Upper lobe of right lung (tissue), 1 donor: ENCODE measurements at regions not wholly inside any gene's neighbourhood (a gene's known extent, or its start where the extent isn't known, plus 50 kb on each side); places are given as distances from the start of the nearest gene placed in this dataset.

Source experiments
- ATAC-seq: fragments of 200-7000 bp; cut with Tn5 transposase; one replicate; pipeline ENCODE4 v1.9.1; 2020; ENCODE audit warnings: mild to moderate bottlenecking, moderate library complexity
- DNase-seq: peaks from one replicate; pipeline ENCODE4 v3.0.0-alpha.2; 2020
- H3K27ac ChIP-seq: fragments of 200-600 bp; one replicate; pipeline ENCODE4 v1.8.0; 2022
- H3K27me3 ChIP-seq: fragments of 200-600 bp; one replicate; pipeline ENCODE4 v1.8.0; 2022; ENCODE audit warnings: mild to moderate bottlenecking
- H3K36me3 ChIP-seq: fragments of 200-600 bp; one replicate; pipeline ENCODE4 v1.8.0; 2022
- H3K4me1 ChIP-seq: fragments of 200-600 bp; one replicate; pipeline ENCODE4 v1.8.0; 2022
- H3K4me3 ChIP-seq: fragments of 200-600 bp; one replicate; pipeline ENCODE4 v1.8.0; 2022; ENCODE audit warnings: mild to moderate bottlenecking
- H3K9me3 ChIP-seq: fragments of 200-600 bp; one replicate; pipeline ENCODE4 v1.8.0; 2022
- intact Hi-C: fragments of 100-400 bp; cut with DNase I; formaldehyde crosslinking; loops from one replicate; pipeline ENCODE4 v1.11.0; 2022
- TF ChIP-seq, protein P1 (sequence below): fragments of 200-600 bp; IDR thresholded peaks from one replicate; pipeline ENCODE4 v1.8.0; 2022; ENCODE audit warnings: antibody characterized with exemption
- donor health status: DM: no; HTN: yes; CAD: no; lungs with severe emphysema.

DNA sequence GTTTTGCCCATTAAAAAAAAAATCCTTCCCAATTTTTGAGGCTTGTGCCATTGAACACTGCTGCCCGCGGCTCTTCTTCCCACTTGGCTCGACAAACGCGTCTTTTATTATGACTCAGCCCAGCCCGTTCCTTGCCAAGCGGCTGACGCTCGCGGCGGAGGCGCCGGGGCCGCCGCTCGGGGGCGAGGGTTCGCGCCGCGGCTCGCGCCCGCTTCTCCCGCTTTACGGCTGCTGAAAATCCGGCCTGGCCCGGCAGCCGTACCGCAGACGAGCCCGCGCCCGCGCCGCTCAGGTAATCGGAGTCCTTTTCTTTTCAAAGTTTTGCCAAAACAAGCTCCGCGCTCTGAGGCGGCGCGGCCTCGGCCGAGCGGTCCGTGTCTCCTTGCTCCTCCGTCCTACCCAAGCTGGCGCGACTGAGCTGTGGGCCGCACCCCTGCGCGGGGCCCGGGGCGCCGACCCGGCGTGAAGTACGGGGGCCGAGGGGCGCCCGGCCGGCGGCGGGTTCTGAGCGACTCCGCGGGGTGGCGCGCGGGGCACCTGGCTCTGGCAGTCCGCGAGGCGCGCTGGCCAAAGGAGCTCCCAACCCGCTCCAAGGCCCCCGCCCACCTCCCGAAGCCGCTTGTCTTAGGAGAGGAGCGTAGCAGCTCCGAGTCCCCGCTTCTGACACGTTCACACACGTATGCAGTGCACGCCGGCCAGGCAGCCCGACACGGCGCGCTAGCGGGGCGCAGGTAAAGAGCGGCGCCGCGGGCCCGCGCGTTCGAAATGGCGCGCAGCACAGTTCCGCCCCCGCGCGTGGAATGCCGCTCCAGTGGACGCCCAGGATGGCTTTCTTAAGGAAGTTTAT lies 418.2 kb upstream of the NAALADL2 start:
- TF ChIP-seq, protein P1, sequence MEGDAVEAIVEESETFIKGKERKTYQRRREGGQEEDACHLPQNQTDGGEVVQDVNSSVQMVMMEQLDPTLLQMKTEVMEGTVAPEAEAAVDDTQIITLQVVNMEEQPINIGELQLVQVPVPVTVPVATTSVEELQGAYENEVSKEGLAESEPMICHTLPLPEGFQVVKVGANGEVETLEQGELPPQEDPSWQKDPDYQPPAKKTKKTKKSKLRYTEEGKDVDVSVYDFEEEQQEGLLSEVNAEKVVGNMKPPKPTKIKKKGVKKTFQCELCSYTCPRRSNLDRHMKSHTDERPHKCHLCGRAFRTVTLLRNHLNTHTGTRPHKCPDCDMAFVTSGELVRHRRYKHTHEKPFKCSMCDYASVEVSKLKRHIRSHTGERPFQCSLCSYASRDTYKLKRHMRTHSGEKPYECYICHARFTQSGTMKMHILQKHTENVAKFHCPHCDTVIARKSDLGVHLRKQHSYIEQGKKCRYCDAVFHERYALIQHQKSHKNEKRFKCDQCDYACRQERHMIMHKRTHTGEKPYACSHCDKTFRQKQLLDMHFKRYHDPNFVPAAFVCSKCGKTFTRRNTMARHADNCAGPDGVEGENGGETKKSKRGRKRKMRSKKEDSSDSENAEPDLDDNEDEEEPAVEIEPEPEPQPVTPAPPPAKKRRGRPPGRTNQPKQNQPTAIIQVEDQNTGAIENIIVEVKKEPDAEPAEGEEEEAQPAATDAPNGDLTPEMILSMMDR: no peak
- intact Hi-C loops: no loop called here

DNA sequence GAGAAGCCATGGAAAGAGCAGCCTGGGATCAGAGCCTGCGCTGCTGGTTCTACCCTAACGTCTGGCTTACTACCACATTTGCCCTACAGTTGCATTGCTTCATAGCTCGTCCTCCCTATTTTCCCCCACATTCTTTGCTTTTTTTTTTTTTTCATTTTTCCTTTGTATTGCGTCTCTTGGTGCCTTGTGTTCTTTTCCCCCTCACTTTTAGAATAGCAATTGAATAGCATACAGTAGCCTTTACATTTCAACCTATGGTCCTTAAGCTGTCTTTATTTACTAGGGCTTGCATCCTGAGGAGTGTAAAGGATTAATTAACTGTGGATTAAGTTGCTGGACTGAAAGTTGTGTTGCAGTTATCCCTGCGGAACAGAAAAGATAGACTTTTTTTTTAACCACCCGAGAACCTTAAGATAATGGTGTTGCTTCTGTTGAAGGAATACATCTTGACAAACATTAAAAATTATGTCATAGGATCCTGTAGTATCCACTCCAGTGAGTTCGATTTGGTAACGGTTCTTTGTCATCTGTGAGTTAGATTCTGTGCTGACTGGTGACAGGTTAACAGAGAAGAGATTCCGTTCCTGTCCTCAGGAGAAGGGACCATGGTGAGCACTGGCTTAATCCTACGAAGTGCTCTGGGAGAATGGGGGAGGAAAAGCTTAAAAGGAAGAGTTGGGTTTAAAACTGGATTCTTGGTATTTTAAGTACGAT lies 417.4 kb upstream of the NAALADL2 start:
- TF ChIP-seq, protein P1: no peak
- Histone ChIP-seq H3K4me3 (peak overlapping the region; percentile 74), H3K27ac (peak overlapping the region; percentile 94), H3K9me3 (no peaks in the 10 kb centered on the region), H3K36me3 (no peaks in the 10 kb centered on the region), H3K4me1 (peaks cover 13% of the 10 kb centered on the region), H3K27me3 (no peaks in the 10 kb centered on the region)
- ATAC-seq: no peak
- intact Hi-C loops: no loop called here
- DNase-seq: no peak

More for the DNA sequence above, 418.2 kb upstream of the NAALADL2 start:
- H3K36me3 ChIP-seq: no peaks in the 10 kb centered on the region
- peak overlapping the region; percentile 94 for H3K27ac ChIP-seq
- ATAC-seq (peak; percentile 91), DNase-seq (peak; percentile 92)
- peaks cover 13% of the 10 kb centered on the region for H3K4me1 ChIP-seq
- H3K9me3 ChIP-seq: no peaks in the 10 kb centered on the region
- H3K4me3 ChIP-seq: peak overlapping the region; percentile 74
- no peaks in the 10 kb centered on the region for H3K27me3 ChIP-seq

DNA sequence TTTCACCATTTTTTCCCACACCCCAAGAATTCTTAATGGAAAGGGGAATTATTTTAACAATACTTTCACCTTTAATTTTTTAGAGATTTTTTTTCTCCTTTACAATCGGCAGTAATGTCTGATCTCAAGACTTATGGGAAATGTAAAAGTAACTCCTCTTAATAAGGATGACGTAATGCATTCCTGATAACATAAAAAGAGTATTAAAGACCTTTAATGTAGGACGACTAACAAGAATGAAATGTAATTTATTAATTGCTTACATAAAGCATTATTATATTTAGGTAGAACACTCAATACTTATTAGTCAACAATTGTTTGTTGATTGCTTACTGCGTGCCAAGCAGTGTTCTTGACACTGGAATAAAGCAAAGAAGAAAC lies 416.8 kb upstream of the NAALADL2 start:
- TF ChIP-seq, protein P1: no peak
- no peak for DNase-seq
- no peak for ATAC-seq
- Histone ChIP-seq H3K9me3 (no peaks in the 10 kb centered on the region), H3K36me3 (no peaks in the 10 kb centered on the region), H3K27me3 (no peaks in the 10 kb centered on the region), H3K27ac (peak overlapping the region; percentile 94), H3K4me3 (peak overlapping the region; percentile 74), H3K4me1 (peaks cover 13% of the 10 kb centered on the region)
- intact Hi-C loops: no loop called here

DNA sequence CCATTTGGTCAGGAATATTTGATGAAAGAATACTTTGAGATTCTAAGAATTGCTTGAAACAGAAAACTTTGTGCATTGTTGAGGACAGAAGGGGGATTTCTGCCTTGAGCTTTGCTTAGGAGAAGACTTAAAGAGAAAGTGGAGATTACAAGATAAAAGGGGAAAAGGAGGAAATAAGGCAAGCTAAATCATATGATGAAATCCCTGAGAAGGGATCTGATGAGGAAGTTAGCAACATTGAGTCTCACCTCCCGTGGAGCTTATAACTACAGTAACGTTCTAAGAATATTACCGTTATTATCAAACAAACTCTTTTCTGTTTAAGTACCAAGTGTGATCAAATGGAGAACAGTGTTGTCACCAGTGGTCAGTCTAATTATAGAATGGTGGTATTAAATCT lies 414.7 kb upstream of the NAALADL2 start:
- TF ChIP-seq, protein P1: no peak
- Histone ChIP-seq H3K36me3 (no peaks in the 10 kb centered on the region), H3K27ac (no peak overlapping the region), H3K9me3 (no peaks in the 10 kb centered on the region), H3K27me3 (no peaks in the 10 kb centered on the region), H3K4me3 (no peak overlapping the region), H3K4me1 (peaks cover 13% of the 10 kb centered on the region)
- intact Hi-C loops: no loop called here
- no peak for ATAC-seq
- DNase-seq: no peak

DNA sequence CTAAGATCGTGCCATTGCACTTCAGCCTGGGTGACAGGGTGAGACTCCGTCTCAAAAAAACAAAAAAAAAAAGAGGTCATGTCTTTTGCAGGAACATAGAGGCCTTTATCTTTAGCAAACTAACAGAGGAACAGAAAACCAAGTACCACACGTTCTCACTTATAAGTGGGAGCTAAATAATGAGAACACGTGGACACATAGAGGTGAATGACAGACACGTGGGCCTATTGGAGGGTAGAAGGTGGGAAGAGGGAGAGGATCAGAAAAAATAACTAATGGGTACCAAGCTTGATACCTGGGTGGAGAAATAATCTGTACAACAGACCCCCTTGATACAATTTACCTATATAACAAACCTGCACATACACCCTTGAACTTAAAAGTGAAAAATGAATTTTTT lies 401.4 kb upstream of the NAALADL2 start:
- no peaks in the 10 kb centered on the region for H3K36me3 ChIP-seq
- H3K4me3 ChIP-seq: no peak overlapping the region
- no peak overlapping the region for H3K27ac ChIP-seq
- TF ChIP-seq, protein P1: no peak
- no peaks in the 10 kb centered on the region for H3K27me3 ChIP-seq
- H3K9me3 ChIP-seq: no peaks in the 10 kb centered on the region
- intact Hi-C loops: no loop called here
- no peak for DNase-seq
- ATAC-seq: no peak
- H3K4me1 ChIP-seq: no peaks in the 10 kb centered on the region
